ENCODE measurements at regions not wholly inside any gene's neighbourhood (a gene's known extent, or its start where the extent isn't known, plus 50 kb on each side); places are given as distances from the start of the nearest gene placed in this dataset.

DNA sequence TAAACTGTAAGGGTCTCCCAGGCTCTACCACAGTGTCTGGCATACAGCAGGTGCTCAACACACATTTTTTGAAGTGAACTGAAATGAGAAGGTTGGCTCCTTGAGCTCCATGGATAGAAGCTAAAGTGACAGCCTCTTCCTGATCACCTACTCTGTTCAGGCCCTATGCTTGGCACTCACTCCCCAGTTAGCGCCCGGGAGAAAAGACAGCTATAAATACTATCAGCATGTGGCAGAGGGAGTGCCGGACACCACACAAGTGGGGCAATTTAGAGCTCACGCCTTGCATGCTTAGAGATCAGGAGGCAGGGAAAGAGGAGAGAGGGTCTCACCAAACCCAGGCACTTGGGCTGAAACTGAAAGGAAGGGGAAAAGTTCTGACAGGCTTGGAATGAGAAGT lies 195.5 kb downstream of the BUD13 start:
- no peaks in the 10 kb centered on the region for H3K9me2 ChIP-seq (replicated peaks; ENCODE audit: control insufficient read depth, low read length)
- H3K4me2 ChIP-seq (ENCODE audit: low read length), result no peak overlapping the region
- no peaks in the 10 kb centered on the region for H3K4me1 ChIP-seq (ENCODE audit: control insufficient read depth, low read length)
- H3F3A ChIP-seq (ENCODE audit: control insufficient read depth, insufficient read depth), result no peaks in the 10 kb centered on the region
- TF ChIP-seq, protein P1, sequence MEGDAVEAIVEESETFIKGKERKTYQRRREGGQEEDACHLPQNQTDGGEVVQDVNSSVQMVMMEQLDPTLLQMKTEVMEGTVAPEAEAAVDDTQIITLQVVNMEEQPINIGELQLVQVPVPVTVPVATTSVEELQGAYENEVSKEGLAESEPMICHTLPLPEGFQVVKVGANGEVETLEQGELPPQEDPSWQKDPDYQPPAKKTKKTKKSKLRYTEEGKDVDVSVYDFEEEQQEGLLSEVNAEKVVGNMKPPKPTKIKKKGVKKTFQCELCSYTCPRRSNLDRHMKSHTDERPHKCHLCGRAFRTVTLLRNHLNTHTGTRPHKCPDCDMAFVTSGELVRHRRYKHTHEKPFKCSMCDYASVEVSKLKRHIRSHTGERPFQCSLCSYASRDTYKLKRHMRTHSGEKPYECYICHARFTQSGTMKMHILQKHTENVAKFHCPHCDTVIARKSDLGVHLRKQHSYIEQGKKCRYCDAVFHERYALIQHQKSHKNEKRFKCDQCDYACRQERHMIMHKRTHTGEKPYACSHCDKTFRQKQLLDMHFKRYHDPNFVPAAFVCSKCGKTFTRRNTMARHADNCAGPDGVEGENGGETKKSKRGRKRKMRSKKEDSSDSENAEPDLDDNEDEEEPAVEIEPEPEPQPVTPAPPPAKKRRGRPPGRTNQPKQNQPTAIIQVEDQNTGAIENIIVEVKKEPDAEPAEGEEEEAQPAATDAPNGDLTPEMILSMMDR (IDR thresholded peaks at IDR 0.05; ENCODE audit: low read depth, low read length, poor library complexity, severe bottlenecking), result no peak
- no peak for TF ChIP-seq EZH2phosphoT487 (IDR thresholded peaks at IDR 0.05; ENCODE audit: borderline replicate concordance, low read length)
- H3K4me3 ChIP-seq (ENCODE audit: low read length), result no peak overlapping the region
- no peaks in the 10 kb centered on the region for H3K36me3 ChIP-seq (ENCODE audit: control insufficient read depth, low read length)
- H3K27me3 ChIP-seq (ENCODE audit: control insufficient read depth, low read length), result no peaks in the 10 kb centered on the region
- no peaks in the 10 kb centered on the region for H3K9me3 ChIP-seq (ENCODE audit: control insufficient read depth, insufficient read depth, low read length)
- H4K20me1 ChIP-seq (ENCODE audit: control insufficient read depth, insufficient read depth, low read depth, low read length), result no peaks in the 10 kb centered on the region
- no peak overlapping the region for H3K27ac ChIP-seq (ENCODE audit: low read depth, low read length)
- no peaks in the 10 kb centered on the region for H3K79me2 ChIP-seq (ENCODE audit: control insufficient read depth, low read length)

DNA sequence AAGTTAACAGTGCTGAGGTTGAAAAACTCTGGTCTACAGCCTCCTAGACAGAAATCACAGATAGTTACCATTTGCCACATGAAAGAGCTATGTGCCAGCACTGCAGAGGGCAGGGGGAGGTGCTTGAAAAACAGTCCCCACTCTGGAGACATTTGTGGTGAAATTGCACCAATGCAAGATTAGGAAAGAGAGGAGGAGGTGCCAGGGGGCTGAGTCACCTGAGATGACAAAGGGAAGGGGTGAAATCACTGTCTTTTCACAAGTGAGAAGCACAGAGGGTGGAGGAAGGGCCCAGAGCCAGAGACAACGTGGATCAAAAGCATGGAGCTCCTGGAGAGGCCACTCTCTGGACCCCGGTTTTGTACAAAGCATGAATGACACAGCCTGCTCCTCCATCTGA lies 196.3 kb downstream of the BUD13 start:
- TF ChIP-seq, protein P1 (IDR thresholded peaks at IDR 0.05; ENCODE audit: low read depth, low read length, poor library complexity, severe bottlenecking), result no peak
- no peak for TF ChIP-seq EZH2phosphoT487 (IDR thresholded peaks at IDR 0.05; ENCODE audit: borderline replicate concordance, low read length)
- no peak overlapping the region for H3K27ac ChIP-seq (ENCODE audit: low read depth, low read length)
- H3K27me3 ChIP-seq (ENCODE audit: control insufficient read depth, low read length), result no peaks in the 10 kb centered on the region
- no peak overlapping the region for H3K4me3 ChIP-seq (ENCODE audit: low read length)
- H3K36me3 ChIP-seq (ENCODE audit: control insufficient read depth, low read length), result no peaks in the 10 kb centered on the region
- H3K9me2 ChIP-seq (replicated peaks; ENCODE audit: control insufficient read depth, low read length), result no peaks in the 10 kb centered on the region
- H3F3A ChIP-seq (ENCODE audit: control insufficient read depth, insufficient read depth), result no peaks in the 10 kb centered on the region
- H3K4me2 ChIP-seq (ENCODE audit: low read length), result no peak overlapping the region
- no peaks in the 10 kb centered on the region for H3K4me1 ChIP-seq (ENCODE audit: control insufficient read depth, low read length)
- no peaks in the 10 kb centered on the region for H3K9me3 ChIP-seq (ENCODE audit: control insufficient read depth, insufficient read depth, low read length)
- H4K20me1 ChIP-seq (ENCODE audit: control insufficient read depth, insufficient read depth, low read depth, low read length), result no peaks in the 10 kb centered on the region
- H3K79me2 ChIP-seq (ENCODE audit: control insufficient read depth, low read length), result no peaks in the 10 kb centered on the region

DNA sequence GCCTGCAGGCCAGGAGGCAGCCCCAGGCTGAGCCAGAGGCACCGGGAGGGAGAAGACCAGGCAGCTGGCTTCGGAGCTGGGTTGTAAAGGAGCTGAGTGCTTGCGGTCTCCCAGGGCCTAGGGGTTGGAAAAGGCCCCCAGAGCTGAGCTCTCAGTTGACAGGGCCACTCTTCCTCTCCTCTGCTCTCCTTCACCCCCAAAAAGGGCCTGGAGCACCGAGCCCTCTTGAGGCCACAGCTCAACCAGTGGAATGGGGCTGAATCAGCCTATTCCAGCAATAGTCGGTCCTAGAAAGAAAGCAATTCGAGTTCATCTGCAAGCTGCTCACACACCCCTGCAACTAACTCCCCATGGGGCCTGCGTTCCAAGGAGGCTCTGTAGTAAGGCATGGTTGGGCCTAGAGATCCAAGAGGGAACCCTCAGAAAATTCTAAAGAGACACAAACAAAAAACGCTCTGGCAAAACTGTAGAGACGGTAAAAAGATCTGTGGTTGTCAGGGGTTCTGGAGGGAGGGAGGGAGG lies 205.0 kb downstream of the BUD13 start:
- H3K9me2 ChIP-seq (replicated peaks; ENCODE audit: control insufficient read depth, low read length), result no peaks in the 10 kb centered on the region
- TF ChIP-seq EZH2phosphoT487 (IDR thresholded peaks at IDR 0.05; ENCODE audit: borderline replicate concordance, low read length), result no peak
- TF ChIP-seq, protein P1 (IDR thresholded peaks at IDR 0.05; ENCODE audit: low read depth, low read length, poor library complexity, severe bottlenecking), result no peak
- no peaks in the 10 kb centered on the region for H3K9me3 ChIP-seq (ENCODE audit: control insufficient read depth, insufficient read depth, low read length)
- H3K36me3 ChIP-seq (ENCODE audit: control insufficient read depth, low read length), result no peaks in the 10 kb centered on the region
- no peaks in the 10 kb centered on the region for H4K20me1 ChIP-seq (ENCODE audit: control insufficient read depth, insufficient read depth, low read depth, low read length)
- H3K4me1 ChIP-seq (ENCODE audit: control insufficient read depth, low read length), result no peaks in the 10 kb centered on the region
- H3F3A ChIP-seq (ENCODE audit: control insufficient read depth, insufficient read depth), result no peaks in the 10 kb centered on the region
- H3K79me2 ChIP-seq (ENCODE audit: control insufficient read depth, low read length), result no peaks in the 10 kb centered on the region
- H3K27ac ChIP-seq (ENCODE audit: low read depth, low read length), result no peak overlapping the region
- H3K27me3 ChIP-seq (ENCODE audit: control insufficient read depth, low read length), result no peaks in the 10 kb centered on the region
- no peak overlapping the region for H3K4me3 ChIP-seq (ENCODE audit: low read length)
- no peak overlapping the region for H3K4me2 ChIP-seq (ENCODE audit: low read length)

DNA sequence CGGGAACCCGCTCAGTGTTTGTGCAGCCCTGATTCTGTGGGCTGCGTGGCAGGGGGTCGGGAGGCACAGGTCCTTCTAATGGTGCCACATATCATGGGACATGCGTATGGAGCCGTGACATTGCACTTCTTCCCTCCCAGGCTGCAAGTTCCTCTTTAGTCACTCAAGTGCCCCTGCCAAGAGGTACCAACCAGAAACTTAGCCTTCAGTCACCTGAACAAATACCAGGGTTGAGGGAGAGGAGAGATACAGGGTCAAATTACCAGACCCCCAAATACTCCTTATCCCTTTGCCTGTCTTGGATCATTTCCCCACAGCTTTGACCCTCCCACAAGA lies 209.1 kb downstream of the BUD13 start:
- no peak overlapping the region for H3K4me2 ChIP-seq (ENCODE audit: low read length)

More for the DNA sequence above, 209.1 kb downstream of the BUD13 start:
- no peaks in the 10 kb centered on the region for H3K27me3 ChIP-seq (ENCODE audit: control insufficient read depth, low read length)
- H3K79me2 ChIP-seq (ENCODE audit: control insufficient read depth, low read length), result no peaks in the 10 kb centered on the region
- no peak overlapping the region for H3K27ac ChIP-seq (ENCODE audit: low read depth, low read length)
- no peaks in the 10 kb centered on the region for H4K20me1 ChIP-seq (ENCODE audit: control insufficient read depth, insufficient read depth, low read depth, low read length)
- no peaks in the 10 kb centered on the region for H3K9me3 ChIP-seq (ENCODE audit: control insufficient read depth, insufficient read depth, low read length)
- no peaks in the 10 kb centered on the region for H3F3A ChIP-seq (ENCODE audit: control insufficient read depth, insufficient read depth)
- no peak overlapping the region for H3K4me3 ChIP-seq (ENCODE audit: low read length)
- no peaks in the 10 kb centered on the region for H3K36me3 ChIP-seq (ENCODE audit: control insufficient read depth, low read length)
- H3K4me1 ChIP-seq (ENCODE audit: control insufficient read depth, low read length), result no peaks in the 10 kb centered on the region
- TF ChIP-seq EZH2phosphoT487 (IDR thresholded peaks at IDR 0.05; ENCODE audit: borderline replicate concordance, low read length), result no peak
- TF ChIP-seq, protein P1 (IDR thresholded peaks at IDR 0.05; ENCODE audit: low read depth, low read length, poor library complexity, severe bottlenecking), result no peak
- no peaks in the 10 kb centered on the region for H3K9me2 ChIP-seq (replicated peaks; ENCODE audit: control insufficient read depth, low read length)

Measured in DOHH2 (cell line).